ENCODE measurements at regions not wholly inside any gene's neighbourhood (a gene's known extent, or its start where the extent isn't known, plus 50 kb on each side); places are given as distances from the start of the nearest gene placed in this dataset.

DNA sequence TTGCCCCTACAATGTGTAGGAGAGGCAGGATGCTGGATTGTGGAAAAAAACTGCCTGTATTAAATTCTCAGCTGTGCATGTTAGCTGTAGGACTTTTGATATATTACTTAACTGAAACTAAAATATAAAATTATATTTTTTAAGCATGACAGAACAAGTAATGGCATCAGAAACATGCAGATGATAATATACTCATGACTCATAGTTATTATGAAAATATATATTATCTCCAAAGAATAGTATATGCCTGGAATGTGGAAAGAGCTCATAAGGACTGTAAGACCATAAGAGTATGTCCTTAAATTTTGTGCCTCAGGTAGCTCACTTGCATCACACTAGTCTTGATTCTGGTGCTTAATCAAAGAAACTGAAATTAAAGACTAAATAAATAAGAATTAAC lies 1100.6 kb downstream of the TECRL start:
- Histone ChIP-seq H3K4me1 (ENCODE audit: insufficient read depth, low read length) (no peaks in the 10 kb centered on the region), H3K27me3 (ENCODE audit: control insufficient read depth in 1 of 2, insufficient read depth in 2 of 2, low read length in 2 of 2) (no peaks in the 10 kb centered on the region), H3K36me3 (ENCODE audit: insufficient read depth, low read length) (no peaks in the 10 kb centered on the region), H3K4me3 (ENCODE audit: low read length) (no peak overlapping the region), H3K27ac (ENCODE audit: low read depth in 1 of 2, low read length in 2 of 2) (no peak overlapping the region), H3K9me3 (ENCODE audit: control insufficient read depth in 1 of 2, insufficient read depth in 1 of 2, low read length in 2 of 2) (peaks cover 0 to 15% of the 10 kb centered on the region in 2 experiments)
- ChIA-PET CTCF (no interaction called here), POLR2A (no interaction called here)
- Mint-ChIP-seq H3K27ac (no peak overlapping the region), H3K4me1 (ENCODE audit: low read depth) (no peaks in the 10 kb centered on the region), H3K27me3 (no peaks in the 10 kb centered on the region), H3K36me3 (ENCODE audit: low read depth) (no peaks in the 10 kb centered on the region), H3K9me3 (peaks cover 3% of the 10 kb centered on the region), H3K4me3 (no peak overlapping the region)
- DNase-seq (no peak), ATAC-seq (ENCODE audit: poor library complexity) (no peak)
- TF ChIP-seq, protein P1, sequence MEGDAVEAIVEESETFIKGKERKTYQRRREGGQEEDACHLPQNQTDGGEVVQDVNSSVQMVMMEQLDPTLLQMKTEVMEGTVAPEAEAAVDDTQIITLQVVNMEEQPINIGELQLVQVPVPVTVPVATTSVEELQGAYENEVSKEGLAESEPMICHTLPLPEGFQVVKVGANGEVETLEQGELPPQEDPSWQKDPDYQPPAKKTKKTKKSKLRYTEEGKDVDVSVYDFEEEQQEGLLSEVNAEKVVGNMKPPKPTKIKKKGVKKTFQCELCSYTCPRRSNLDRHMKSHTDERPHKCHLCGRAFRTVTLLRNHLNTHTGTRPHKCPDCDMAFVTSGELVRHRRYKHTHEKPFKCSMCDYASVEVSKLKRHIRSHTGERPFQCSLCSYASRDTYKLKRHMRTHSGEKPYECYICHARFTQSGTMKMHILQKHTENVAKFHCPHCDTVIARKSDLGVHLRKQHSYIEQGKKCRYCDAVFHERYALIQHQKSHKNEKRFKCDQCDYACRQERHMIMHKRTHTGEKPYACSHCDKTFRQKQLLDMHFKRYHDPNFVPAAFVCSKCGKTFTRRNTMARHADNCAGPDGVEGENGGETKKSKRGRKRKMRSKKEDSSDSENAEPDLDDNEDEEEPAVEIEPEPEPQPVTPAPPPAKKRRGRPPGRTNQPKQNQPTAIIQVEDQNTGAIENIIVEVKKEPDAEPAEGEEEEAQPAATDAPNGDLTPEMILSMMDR (IDR thresholded peaks at IDR 0.05): no peak
- intact Hi-C loops (cut with DNase I, micrococcal nuclease): no loop called here

DNA sequence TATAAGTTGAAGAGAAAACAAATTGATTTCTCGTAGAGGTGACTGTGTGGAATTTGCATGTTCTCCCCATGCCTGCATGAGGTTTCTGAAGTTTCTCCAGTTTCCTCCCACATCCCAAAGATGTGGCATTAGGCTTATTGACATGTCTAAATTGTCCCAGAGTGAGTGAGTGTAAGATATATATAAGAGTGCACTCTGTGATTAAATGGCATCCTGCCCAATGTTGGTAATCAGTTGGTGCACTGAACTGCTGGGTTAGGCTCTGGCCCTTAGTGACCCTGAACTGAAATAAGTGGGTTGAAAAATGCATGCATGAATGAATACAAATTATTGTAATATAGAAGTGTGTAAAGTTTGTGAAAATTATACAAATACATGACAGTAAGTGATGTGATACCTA lies 1106.5 kb downstream of the TECRL start:
- Mint-ChIP-seq H3K27me3 (no peaks in the 10 kb centered on the region), H3K36me3 (ENCODE audit: low read depth) (no peaks in the 10 kb centered on the region), H3K9me3 (no peaks in the 10 kb centered on the region), H3K4me3 (no peak overlapping the region), H3K4me1 (ENCODE audit: low read depth) (no peaks in the 10 kb centered on the region), H3K27ac (no peak overlapping the region)
- H3K4me3 ChIP-seq (ENCODE audit: low read length): no peak overlapping the region
- POLR2A ChIA-PET: no interaction called here
- H3K27ac ChIP-seq (ENCODE audit: low read depth in 1 of 2, low read length in 2 of 2): no peak overlapping the region
- CTCF ChIA-PET: no interaction called here
- no peaks in the 10 kb centered on the region for H3K36me3 ChIP-seq (ENCODE audit: insufficient read depth, low read length)
- H3K4me1 ChIP-seq (ENCODE audit: insufficient read depth, low read length): no peaks in the 10 kb centered on the region
- peaks cover 8 to 12% of the 10 kb centered on the region in 2 experiments for H3K9me3 ChIP-seq (ENCODE audit: control insufficient read depth in 1 of 2, insufficient read depth in 1 of 2, low read length in 2 of 2)
- no peaks in the 10 kb centered on the region for H3K27me3 ChIP-seq (ENCODE audit: control insufficient read depth in 1 of 2, insufficient read depth in 2 of 2, low read length in 2 of 2)
- DNase-seq: no peak
- intact Hi-C loops (cut with DNase I, micrococcal nuclease): no loop called here
- ATAC-seq (ENCODE audit: poor library complexity): no peak
- TF ChIP-seq, protein P1 (IDR thresholded peaks at IDR 0.05): no peak

DNA sequence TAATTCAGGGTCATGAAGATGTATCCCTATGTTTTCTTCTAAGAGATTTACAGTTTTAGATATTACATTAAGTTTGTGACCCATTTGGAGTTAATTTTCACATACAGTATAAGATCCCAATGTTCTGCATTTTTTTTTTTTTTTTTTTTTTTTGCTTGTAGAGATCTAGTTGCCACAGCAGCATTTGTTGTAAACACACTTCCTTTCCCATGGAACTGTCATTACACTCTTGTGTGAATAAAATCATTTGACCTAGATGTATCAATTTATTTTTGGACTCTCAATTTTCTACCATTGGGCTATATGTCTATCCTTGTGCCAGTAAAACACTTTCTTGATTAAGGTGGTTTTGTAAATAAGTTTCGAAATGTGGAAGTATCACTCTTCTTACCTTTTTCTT lies 1107.2 kb downstream of the TECRL start:
- TF ChIP-seq, protein P1 (IDR thresholded peaks at IDR 0.05): no peak
- ATAC-seq (ENCODE audit: poor library complexity): no peak
- Mint-ChIP-seq H3K27ac (no peak overlapping the region), H3K27me3 (no peaks in the 10 kb centered on the region), H3K4me1 (ENCODE audit: low read depth) (no peaks in the 10 kb centered on the region), H3K36me3 (ENCODE audit: low read depth) (no peaks in the 10 kb centered on the region), H3K4me3 (no peak overlapping the region), H3K9me3 (peaks cover 3% of the 10 kb centered on the region)
- ChIA-PET POLR2A (no interaction called here), CTCF (no interaction called here)
- intact Hi-C loops (cut with DNase I, micrococcal nuclease): no loop called here
- H3K27ac ChIP-seq (ENCODE audit: low read depth in 1 of 2, low read length in 2 of 2): no peak overlapping the region
- no peak overlapping the region for H3K4me3 ChIP-seq (ENCODE audit: low read length)
- no peak for DNase-seq
- no peaks in the 10 kb centered on the region for H3K4me1 ChIP-seq (ENCODE audit: insufficient read depth, low read length)
- no peaks in the 10 kb centered on the region for H3K36me3 ChIP-seq (ENCODE audit: insufficient read depth, low read length)
- no peaks in the 10 kb centered on the region for H3K27me3 ChIP-seq (ENCODE audit: control insufficient read depth in 1 of 2, insufficient read depth in 2 of 2, low read length in 2 of 2)
- H3K9me3 ChIP-seq (ENCODE audit: control insufficient read depth in 1 of 2, insufficient read depth in 1 of 2, low read length in 2 of 2): peaks cover 8% of the 10 kb centered on the region in 2 experiments

Measured in CD4-positive, alpha-beta T cell (primary cell).